GM11168 (cell line): ENCODE measurements at regions not wholly inside any gene's neighbourhood (a gene's known extent, or its start where the extent isn't known, plus 50 kb on each side); places are given as distances from the start of the nearest gene placed in this dataset.

ENCODE experiments used
- in situ Hi-C: fragments of 300-500 bp; cut with MboI; formaldehyde crosslinking; loops from one replicate; pipeline ENCODE4 v1.12.0; 2022; ENCODE audit warnings: low sequenced_read_pairs; ENCODE audit not compliant: unreplicated experiment

DNA sequence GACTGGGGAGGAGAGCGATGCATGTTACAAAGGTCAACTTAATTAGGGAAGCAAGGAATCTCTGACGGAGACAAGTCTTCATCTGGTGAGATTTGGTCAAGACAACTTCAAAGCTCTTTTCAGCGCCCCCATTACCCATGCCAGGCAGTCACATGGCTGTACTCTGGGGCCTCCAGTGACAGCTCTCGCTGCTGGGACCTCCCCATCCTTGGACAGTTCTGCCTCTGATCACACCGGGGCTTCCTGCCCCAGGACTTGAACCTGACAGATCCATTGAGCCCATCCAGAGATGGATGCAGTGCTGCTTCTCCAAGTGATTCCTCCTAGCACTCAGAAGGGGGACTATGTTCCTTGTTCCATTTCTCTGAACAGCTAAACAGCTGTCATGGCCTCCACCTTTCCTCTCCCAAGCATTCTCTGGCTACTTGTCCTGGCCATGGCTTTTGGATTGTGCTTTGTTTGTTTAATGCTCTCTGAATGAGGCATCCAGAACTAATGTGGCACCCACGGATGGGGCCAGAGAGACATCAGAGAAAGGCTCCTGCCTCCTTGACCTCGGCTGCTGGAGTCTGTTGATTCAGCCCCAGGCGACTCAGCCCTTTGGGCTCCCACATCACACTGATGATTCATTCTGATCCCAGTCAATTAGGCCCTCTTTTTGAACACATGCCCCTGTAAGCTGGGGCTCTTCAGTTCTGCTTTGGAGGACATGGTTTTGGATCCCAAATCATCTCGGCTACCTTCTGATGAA, 122.1 kb upstream of the ADAMTS16 start:
- in situ Hi-C loops = no loop called here

DNA sequence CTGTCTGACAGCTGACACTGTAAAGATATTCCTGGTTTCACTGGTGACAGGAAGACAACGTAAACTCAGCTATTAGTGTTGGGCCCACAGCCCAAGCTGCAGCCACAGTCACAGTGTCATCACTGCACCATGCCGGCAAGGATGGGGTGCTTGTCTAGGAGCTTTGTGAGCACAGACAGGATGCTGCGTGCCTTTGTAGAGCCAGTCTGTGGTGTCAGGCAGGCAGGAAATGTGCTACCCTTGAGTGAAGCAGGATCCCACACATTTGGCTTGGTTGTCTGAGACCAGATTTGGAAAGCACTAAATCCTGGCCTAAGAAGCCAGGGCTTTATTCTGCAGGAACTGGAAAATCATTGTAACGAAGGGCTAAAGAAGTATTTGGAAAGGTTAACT, 121.6 kb upstream of the ADAMTS16 start:
- in situ Hi-C loops = no loop called here

- in situ Hi-C loops = no loop called here
These were observed 118.7 kb upstream of the ADAMTS16 start for GRCh38 chr5:5021436-5021835.

- in situ Hi-C loops = no loop called here
These were observed 114.9 kb upstream of the ADAMTS16 start for GRCh38 chr5:5025098-5025773.

- in situ Hi-C loops = no loop called here
These were observed 114.2 kb upstream of the ADAMTS16 start for GRCh38 chr5:5025774-5026408.

GRCh38 chr5:5026409-5026785, 113.7 kb upstream of the ADAMTS16 start:
- in situ Hi-C loops = no loop called here

DNA sequence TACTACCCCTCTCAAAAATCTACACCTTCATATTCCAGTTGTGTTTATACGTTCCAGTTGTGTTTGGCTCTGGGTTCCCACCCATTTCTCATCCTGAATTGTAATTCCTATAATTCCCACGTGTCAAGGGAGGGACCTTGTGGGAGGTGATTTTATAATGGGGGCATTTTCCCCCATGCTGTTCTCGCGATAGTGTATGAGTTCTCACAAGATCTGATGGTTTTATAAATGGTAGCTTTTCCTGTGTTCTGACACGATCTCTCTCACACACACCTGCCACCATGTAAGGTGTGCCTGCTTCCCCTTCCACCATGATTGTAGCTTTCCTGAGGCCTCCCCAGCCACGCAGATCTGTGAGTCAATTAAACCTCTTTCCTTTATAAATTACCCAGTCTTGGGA, 108.5 kb upstream of the ADAMTS16 start:
- in situ Hi-C loops = no loop called here

GRCh38 chr5:5037674-5038073, 102.5 kb upstream of the ADAMTS16 start:
- in situ Hi-C loops = no loop called here

- in situ Hi-C loops = no loop called here
These were observed 100.2 kb upstream of the ADAMTS16 start for GRCh38 chr5:5039918-5040317.

DNA sequence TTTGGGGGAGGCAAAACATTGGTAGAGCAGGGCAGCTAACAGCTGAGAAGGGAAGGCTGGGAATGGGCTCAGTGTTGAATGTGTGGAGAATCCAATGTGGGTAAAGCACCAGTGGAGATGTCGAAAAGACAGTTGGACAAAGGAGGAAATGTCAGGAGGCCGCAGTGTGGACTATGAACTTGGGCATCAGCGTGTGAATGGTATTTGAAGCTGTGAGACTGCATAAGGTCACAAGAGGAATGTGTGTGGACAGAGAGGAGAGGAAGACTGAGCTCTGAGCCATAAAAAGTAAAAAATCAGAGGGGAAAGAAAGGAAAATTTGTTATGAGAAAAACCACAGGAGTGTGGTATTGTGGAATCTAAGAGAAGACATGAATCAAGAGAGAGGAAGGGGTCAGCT, 99.4 kb upstream of the ADAMTS16 start:
- in situ Hi-C loops = no loop called here

DNA sequence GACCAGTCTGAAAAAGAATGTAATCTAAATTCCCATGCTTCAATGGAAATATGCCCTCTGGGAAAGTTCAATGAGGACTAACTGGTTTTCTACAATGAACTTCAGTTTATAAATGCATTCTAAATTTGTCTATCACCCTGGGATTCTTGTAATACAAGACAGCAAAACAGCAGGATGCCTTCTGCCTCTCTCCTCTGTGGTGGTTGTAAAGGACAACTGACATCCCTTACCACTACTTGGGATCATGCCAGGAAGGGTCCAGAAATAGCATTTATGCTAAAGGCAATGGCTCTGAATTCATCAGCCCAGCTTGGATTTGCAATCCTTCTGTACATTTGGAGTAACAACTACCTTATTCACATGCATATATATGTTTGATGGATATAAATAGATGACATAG, 97.3 kb upstream of the ADAMTS16 start:
- in situ Hi-C loops = no loop called here

DNA sequence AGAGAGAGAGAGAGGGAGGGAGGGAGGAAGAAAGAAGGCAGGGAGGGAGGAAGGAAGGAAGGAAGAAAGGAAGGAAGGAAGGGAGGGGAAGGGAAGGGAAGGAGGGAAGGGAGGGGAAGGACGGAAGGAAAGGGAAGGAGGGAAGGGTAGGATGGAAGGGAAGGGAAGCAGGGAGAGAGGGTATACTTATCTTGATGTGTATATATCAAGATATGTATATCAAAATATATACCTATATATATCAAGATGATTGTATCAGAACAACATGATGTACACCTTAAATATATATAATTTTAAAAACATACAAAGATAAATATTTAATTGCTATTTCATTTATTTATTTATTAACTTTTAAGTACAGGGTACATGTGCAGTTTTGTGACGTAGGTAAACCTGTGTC, 96.8 kb upstream of the ADAMTS16 start:
- in situ Hi-C loops = no loop called here

- in situ Hi-C loops = no loop called here
These were observed 95.8 kb upstream of the ADAMTS16 start for GRCh38 chr5:5044247-5044840.

GRCh38 chr5:5046680-5047502, 93.2 kb upstream of the ADAMTS16 start:
- in situ Hi-C loops = no loop called here

- in situ Hi-C loops = no loop called here
These were observed 89.3 kb upstream of the ADAMTS16 start for GRCh38 chr5:5050801-5051200.

DNA sequence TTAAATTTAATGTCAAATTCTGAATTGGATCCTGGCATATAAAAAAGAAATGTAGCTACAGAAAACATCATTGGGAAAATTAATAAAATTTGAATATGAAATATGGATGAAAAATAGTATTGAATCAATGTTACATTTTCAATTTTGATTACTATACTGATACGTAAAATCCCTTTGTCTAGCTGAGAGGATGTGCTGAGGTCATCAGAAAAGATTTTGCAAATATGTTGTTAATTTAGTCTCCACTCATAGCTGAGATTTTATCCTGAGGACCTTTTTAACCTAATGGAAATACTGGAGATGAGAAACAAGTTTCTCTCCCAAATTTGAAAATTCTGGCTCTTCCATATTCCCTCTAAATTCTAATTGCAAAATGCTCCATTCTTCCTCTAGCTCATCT, 84.4 kb upstream of the ADAMTS16 start:
- in situ Hi-C loops = no loop called here

- in situ Hi-C loops = no loop called here
These were observed 78.3 kb upstream of the ADAMTS16 start for GRCh38 chr5:5061836-5062235.

- in situ Hi-C loops = no loop called here
These were observed 77.4 kb upstream of the ADAMTS16 start for GRCh38 chr5:5062525-5063302.

DNA sequence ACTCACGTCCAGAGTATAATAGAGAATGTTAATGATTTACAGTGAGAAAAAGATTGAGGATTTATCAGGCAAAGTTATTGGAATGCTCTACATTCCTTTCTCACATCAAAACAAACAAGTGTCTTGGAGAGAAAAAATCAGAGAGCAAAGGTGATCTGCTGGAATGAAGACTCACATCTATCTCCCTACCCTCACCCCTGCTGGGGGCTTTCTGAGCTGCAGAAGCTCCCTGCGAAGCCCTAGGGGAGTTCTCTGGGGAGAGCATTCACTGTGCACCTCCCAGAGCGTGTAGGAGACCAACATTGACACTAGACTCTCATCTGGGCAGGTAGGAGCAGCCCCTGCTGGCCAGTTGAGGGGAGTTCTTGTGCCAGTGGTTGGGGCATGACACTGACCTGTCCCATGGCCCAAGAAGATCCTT, 76.6 kb upstream of the ADAMTS16 start:
- in situ Hi-C loops = no loop called here

DNA sequence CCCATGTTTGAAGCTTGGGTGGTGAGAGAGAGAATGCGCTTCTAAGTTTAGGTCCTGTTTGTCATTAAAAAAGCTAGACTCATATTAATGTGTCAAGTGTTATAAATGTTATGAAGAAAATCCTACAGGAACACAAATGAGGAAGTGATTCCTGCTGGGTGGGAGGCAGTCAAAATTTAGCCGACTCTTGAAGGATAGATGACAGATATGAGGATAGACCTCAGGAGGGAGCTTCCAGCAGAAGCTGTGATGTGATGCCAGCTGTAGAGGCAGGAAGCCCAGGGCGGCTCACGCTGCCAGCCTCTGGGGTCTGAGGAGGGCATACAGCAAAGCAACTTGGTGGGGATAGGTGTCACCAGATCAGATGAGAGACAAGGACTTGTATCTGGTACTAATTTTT, 74.7 kb upstream of the ADAMTS16 start:
- in situ Hi-C loops = no loop called here
